ENCODE measurements at regions not wholly inside any gene's neighbourhood (a gene's known extent, or its start where the extent isn't known, plus 50 kb on each side); places are given as distances from the start of the nearest gene placed in this dataset.

DNA sequence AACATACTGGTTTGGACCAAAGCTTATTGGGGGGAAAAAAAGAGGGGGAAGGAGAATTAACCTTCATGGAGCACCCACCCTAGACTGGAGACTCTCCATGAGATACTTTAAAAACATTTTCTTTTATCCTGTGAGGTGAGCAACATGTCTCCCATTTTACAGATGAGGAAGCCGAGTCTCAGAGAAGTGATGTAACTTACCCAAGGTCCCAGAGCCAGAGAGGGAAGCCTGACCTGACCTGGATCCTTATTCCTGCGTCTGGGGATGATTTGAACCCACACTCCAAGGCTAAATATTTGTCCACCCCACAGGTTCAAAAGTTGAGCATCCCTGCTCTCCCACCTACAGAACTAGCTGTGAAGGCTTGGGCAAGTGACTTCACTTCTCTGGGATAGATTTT, 137.9 kb upstream of the JUN start:
- TF ChIP-seq, protein P1, sequence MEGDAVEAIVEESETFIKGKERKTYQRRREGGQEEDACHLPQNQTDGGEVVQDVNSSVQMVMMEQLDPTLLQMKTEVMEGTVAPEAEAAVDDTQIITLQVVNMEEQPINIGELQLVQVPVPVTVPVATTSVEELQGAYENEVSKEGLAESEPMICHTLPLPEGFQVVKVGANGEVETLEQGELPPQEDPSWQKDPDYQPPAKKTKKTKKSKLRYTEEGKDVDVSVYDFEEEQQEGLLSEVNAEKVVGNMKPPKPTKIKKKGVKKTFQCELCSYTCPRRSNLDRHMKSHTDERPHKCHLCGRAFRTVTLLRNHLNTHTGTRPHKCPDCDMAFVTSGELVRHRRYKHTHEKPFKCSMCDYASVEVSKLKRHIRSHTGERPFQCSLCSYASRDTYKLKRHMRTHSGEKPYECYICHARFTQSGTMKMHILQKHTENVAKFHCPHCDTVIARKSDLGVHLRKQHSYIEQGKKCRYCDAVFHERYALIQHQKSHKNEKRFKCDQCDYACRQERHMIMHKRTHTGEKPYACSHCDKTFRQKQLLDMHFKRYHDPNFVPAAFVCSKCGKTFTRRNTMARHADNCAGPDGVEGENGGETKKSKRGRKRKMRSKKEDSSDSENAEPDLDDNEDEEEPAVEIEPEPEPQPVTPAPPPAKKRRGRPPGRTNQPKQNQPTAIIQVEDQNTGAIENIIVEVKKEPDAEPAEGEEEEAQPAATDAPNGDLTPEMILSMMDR (IDR thresholded peaks at IDR 0.05; ENCODE audit: insufficient read depth, low read depth, low read length): no peak
- no peak for TF ChIP-seq EZH2 (IDR thresholded peaks at IDR 0.05; ENCODE audit: insufficient read depth, low read length)

Measured in astrocyte (in vitro differentiated cells and primary cell).